Activated B cell treated with CpG ODN at 0.5 μM for 24 hours (primary cell): ENCODE measurements at regions not wholly inside any gene's neighbourhood (a gene's known extent, or its start where the extent isn't known, plus 50 kb on each side); places are given as distances from the start of the nearest gene placed in this dataset.
"Not testable (repeated sequence)": the region's sequence is repeated elsewhere in the genome, so short reads cannot be mapped to it uniquely, and the experiment has no call there.

Experiments
- ATAC-seq: fragments of 200-7000 bp; cut with Tn5 transposase; one replicate; pipeline ENCODE4 v1.10.0; 2021; ENCODE audit warnings: low read depth, mild to moderate bottlenecking, moderate library complexity
- CTCF ChIA-PET: fragments of 350-600 bp; sonication (Branson Sonifier 250); formaldehyde crosslinking; loops from one replicate; lab custom pipeline; 2021; ENCODE audit warnings: antibody characterized with exemption; lab: Charles Lee
- POLR2A ChIA-PET: fragments of 350-600 bp; sonication (Branson Sonifier 250); formaldehyde crosslinking; loops from one replicate; lab custom pipeline; 2021; ENCODE audit warnings: antibody characterized with exemption; lab: Charles Lee
- DNase-seq: peaks from one replicate; pipeline ENCODE4 v3.0.0; 2022
- H3K27ac Mint-ChIP-seq: one replicate; pipeline ENCODE4 v1.8.0; 2020; ENCODE audit warnings: mixed read lengths
- H3K27me3 Mint-ChIP-seq: one replicate; pipeline ENCODE4 v1.8.0; 2021; ENCODE audit warnings: mixed read lengths
- H3K36me3 Mint-ChIP-seq: one replicate; pipeline ENCODE4 v1.8.0; 2021; ENCODE audit warnings: low read depth, mixed read lengths
- H3K4me1 Mint-ChIP-seq: one replicate; pipeline ENCODE4 v1.8.0; 2021; ENCODE audit warnings: mixed read lengths
- H3K4me3 Mint-ChIP-seq: one replicate; pipeline ENCODE4 v1.8.0; 2020; ENCODE audit warnings: mild to moderate bottlenecking, mixed read lengths
- H3K9me3 Mint-ChIP-seq: one replicate; pipeline ENCODE4 v1.8.0; 2020; ENCODE audit warnings: mixed read lengths
- intact Hi-C: fragments of 100-400 bp; cut with micrococcal nuclease; formaldehyde crosslinking; loops from one replicate; pipeline ENCODE4 v1.15.1; 2024
- TF ChIP-seq, protein P1 (sequence below): fragments of 200-600 bp; IDR thresholded peaks from one replicate; pipeline ENCODE4 v1.8.0; 2022; ENCODE audit warnings: antibody characterized with exemption, mild to moderate bottlenecking

DNA sequence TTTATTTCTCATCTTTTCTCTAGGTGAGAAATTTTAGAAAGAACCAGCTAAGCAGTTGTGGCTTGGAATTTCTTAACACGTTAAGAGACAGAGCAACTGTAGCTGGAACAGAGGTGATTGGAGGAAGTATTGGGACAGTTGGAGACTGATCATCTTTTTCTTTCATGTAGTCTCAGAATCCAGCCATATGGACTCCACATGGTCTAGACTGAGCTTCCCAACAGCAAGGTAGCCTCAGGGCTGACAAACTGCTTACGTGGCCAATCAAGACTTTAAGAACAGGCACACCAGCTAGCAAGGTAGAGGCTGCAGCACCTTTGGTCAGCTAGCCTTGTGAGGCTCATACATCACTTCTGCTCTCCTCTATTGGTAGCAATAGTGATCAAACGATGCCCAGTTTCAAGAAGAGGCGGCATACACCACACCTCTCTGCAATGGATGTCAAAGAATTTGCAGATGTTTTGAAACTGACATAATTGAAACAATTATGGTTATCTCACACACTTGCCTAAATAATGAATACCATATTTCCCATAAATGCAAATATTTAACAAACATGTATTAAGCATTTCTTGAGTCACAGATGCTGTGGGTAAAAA is 590.5 kb upstream of the SLC35B3 start:
- no peak overlapping the region for H3K4me3 Mint-ChIP-seq
- no peaks in the 10 kb centered on the region for H3K36me3 Mint-ChIP-seq
- H3K9me3 Mint-ChIP-seq, result peaks cover 3% of the 10 kb centered on the region
- intact Hi-C loops, result no loop called here
- CTCF ChIA-PET, result no interaction called here
- TF ChIP-seq, protein P1, sequence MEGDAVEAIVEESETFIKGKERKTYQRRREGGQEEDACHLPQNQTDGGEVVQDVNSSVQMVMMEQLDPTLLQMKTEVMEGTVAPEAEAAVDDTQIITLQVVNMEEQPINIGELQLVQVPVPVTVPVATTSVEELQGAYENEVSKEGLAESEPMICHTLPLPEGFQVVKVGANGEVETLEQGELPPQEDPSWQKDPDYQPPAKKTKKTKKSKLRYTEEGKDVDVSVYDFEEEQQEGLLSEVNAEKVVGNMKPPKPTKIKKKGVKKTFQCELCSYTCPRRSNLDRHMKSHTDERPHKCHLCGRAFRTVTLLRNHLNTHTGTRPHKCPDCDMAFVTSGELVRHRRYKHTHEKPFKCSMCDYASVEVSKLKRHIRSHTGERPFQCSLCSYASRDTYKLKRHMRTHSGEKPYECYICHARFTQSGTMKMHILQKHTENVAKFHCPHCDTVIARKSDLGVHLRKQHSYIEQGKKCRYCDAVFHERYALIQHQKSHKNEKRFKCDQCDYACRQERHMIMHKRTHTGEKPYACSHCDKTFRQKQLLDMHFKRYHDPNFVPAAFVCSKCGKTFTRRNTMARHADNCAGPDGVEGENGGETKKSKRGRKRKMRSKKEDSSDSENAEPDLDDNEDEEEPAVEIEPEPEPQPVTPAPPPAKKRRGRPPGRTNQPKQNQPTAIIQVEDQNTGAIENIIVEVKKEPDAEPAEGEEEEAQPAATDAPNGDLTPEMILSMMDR, result no peak
- POLR2A ChIA-PET, result no interaction called here
- ATAC-seq (no peak), DNase-seq (no peak)
- no peak overlapping the region for H3K27ac Mint-ChIP-seq
- H3K4me1 Mint-ChIP-seq, result no peaks in the 10 kb centered on the region
- H3K27me3 Mint-ChIP-seq, result no peaks in the 10 kb centered on the region

DNA sequence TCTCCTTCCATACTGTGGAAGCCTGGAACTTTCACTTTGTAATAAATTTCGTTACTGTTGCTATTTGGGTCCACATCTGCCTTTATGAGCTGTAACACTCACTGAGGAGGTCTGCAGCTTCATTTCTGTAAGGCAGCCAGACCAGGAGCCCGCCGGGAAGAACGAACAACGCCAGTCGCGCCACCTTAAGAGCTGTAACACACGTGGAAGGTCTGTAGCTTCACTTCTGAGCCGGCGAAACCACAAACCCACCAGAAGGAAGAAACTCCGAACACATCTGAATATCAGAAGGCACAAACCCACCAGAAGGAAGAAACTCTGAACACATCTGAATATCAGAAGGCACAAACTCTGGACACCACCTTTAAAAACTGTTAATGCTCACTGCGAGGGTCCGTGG is 589.9 kb upstream of the SLC35B3 start:
- Mint-ChIP-seq H3K9me3 (peaks cover 3% of the 10 kb centered on the region), H3K36me3 (no peaks in the 10 kb centered on the region), H3K4me1 (no peaks in the 10 kb centered on the region), H3K27ac (no peak overlapping the region), H3K4me3 (no peak overlapping the region), H3K27me3 (no peaks in the 10 kb centered on the region)
- ATAC-seq (no peak), DNase-seq (no peak)
- CTCF ChIA-PET, result no interaction called here
- TF ChIP-seq, protein P1, result no peak
- intact Hi-C loops, result no loop called here
- POLR2A ChIA-PET, result no interaction called here

DNA sequence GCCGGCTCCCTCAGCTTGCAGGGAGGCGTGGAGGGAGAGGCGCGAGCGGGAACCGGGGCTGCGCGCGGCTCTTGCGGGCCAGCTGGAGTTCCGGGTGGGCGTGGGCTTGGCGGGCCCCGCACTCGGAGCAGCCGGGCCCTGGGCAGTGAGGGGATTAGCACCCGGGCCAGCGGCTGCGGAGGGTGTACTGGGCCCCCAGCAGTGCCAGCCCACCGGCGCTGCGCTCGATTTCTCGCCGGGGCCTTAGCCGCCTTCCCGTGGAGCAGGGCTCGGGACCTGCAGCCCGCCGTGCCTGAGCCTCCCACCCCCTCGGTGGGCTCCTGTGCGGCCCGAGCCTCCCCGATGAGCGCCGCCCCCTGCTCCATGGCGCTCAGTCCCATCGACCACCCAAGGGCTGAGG is 588.9 kb upstream of the SLC35B3 start:
- intact Hi-C loops, H3K4me1 Mint-ChIP-seq, H3K36me3 Mint-ChIP-seq, ATAC-seq, H3K27me3 Mint-ChIP-seq, H3K27ac Mint-ChIP-seq, POLR2A ChIA-PET, H3K4me3 Mint-ChIP-seq, CTCF ChIA-PET, DNase-seq, H3K9me3 Mint-ChIP-seq: not testable (repeated sequence)

DNA sequence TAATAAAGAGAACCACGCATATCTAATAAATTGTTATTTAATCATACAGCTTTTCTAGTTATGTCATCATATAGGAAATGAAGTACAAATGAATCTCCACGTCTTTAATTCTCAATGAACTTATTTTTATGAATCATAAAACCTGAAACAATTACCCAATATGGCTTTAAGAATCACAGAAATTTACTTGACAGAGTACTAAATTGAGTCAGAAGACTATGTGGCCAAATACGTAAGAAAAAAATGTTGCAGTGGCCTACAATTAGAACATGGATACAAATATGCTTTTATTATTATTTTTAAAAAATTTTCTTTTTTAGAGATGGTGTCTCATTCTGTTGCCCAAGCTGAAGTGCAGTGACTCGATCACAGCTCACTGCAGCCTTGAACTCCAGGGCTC is 584.7 kb upstream of the SLC35B3 start:
- intact Hi-C loops, result no loop called here
- no peaks in the 10 kb centered on the region for H3K9me3 Mint-ChIP-seq
- H3K27me3 Mint-ChIP-seq, result no peaks in the 10 kb centered on the region
- no peak for ATAC-seq
- no peak overlapping the region for H3K27ac Mint-ChIP-seq
- H3K36me3 Mint-ChIP-seq, result no peaks in the 10 kb centered on the region
- TF ChIP-seq, protein P1, result no peak
- H3K4me1 Mint-ChIP-seq, result no peaks in the 10 kb centered on the region
- H3K4me3 Mint-ChIP-seq, result no peak overlapping the region
- no peak for DNase-seq
- POLR2A ChIA-PET, result no interaction called here
- CTCF ChIA-PET, result no interaction called here

DNA sequence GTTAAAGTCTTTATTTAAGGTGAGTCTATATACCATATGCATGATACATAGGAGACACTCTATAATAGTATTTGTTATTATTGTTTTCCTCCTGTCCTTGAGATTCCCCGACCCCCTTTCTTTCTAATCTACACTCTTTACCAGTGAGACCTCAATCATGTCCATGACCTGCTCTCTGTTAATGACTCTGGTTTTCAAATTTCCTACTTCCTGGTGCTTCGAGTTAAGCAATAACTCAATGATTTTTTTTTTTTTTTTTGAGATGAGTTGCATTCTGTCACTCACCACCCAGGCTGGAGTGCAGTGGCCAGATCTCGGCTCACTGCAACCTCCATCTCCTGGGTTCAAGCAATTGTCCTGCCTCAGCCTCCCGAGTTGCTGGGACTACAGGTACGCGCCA is 574.6 kb upstream of the SLC35B3 start:
- ChIA-PET POLR2A (no interaction called here), CTCF (no interaction called here)
- no peak overlapping the region for H3K4me3 Mint-ChIP-seq
- no peak overlapping the region for H3K27ac Mint-ChIP-seq
- ATAC-seq, result no peak
- DNase-seq, result no peak
- no peaks in the 10 kb centered on the region for H3K9me3 Mint-ChIP-seq
- intact Hi-C loops, result no loop called here
- TF ChIP-seq, protein P1, result no peak
- no peaks in the 10 kb centered on the region for H3K4me1 Mint-ChIP-seq
- H3K27me3 Mint-ChIP-seq, result no peaks in the 10 kb centered on the region
- H3K36me3 Mint-ChIP-seq, result no peaks in the 10 kb centered on the region

DNA sequence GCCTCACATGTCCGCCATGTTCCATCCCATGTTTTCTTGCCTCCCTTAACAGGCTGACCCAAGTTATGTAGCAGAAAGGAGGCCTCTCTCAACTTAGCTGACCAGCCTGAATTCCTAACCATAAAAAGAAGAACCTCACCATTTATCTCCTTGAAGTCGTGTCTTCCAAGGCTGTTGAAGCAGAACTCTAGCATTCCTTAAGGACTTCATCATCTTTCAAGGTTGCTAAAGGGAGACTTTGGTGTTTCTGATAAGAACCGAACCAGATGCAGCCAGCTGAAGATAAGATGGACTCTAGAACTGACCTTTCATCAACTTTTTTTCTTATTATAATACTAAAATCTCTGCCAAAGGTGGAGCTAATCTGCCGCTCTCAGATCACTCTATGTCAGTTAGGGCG is 571.7 kb upstream of the SLC35B3 start:
- DNase-seq (no peak), ATAC-seq (no peak)
- no peak overlapping the region for H3K4me3 Mint-ChIP-seq
- no peaks in the 10 kb centered on the region for H3K27me3 Mint-ChIP-seq
- no peaks in the 10 kb centered on the region for H3K9me3 Mint-ChIP-seq
- TF ChIP-seq, protein P1, result no peak
- no peak overlapping the region for H3K27ac Mint-ChIP-seq
- intact Hi-C loops, result no loop called here
- H3K4me1 Mint-ChIP-seq, result no peaks in the 10 kb centered on the region
- POLR2A ChIA-PET, result no interaction called here
- no peaks in the 10 kb centered on the region for H3K36me3 Mint-ChIP-seq
- CTCF ChIA-PET, result no interaction called here
